ENCODE measurements at regions not wholly inside any gene's neighbourhood (a gene's known extent, or its start where the extent isn't known, plus 50 kb on each side); places are given as distances from the start of the nearest gene placed in this dataset.

DNA sequence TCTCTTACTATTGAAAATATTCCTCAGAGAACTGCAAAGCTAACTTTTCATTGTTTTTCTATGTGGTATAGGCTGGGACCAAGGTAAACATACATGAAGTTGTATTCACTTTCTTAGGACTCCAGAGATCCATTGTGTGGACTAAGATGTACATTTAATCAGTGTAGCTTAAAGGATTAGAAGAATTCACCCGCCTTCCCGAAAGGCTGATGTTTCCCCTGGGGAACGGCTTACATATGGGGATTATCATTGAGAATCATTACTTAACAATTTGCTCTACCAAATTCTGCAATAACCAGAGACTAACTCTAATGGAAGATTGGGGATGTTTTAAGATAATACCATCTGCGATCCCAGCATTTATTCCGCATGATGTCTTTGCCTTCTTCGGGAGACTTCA, 257.1 kb upstream of the KIAA1217 start:
- TF ChIP-seq, protein P1, sequence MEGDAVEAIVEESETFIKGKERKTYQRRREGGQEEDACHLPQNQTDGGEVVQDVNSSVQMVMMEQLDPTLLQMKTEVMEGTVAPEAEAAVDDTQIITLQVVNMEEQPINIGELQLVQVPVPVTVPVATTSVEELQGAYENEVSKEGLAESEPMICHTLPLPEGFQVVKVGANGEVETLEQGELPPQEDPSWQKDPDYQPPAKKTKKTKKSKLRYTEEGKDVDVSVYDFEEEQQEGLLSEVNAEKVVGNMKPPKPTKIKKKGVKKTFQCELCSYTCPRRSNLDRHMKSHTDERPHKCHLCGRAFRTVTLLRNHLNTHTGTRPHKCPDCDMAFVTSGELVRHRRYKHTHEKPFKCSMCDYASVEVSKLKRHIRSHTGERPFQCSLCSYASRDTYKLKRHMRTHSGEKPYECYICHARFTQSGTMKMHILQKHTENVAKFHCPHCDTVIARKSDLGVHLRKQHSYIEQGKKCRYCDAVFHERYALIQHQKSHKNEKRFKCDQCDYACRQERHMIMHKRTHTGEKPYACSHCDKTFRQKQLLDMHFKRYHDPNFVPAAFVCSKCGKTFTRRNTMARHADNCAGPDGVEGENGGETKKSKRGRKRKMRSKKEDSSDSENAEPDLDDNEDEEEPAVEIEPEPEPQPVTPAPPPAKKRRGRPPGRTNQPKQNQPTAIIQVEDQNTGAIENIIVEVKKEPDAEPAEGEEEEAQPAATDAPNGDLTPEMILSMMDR (conservative IDR thresholded peaks at IDR 0.05; ENCODE audit: low read depth, low read length) = no peak
- no peak for DNase-seq (ENCODE audit: low read depth)

GRCh38 chr10:23955456-23956225, 253.3 kb upstream of the KIAA1217 start:
- TF ChIP-seq, protein P1 (conservative IDR thresholded peaks at IDR 0.05; ENCODE audit: low read depth, low read length) = no peak
- no peak overlapping the region for H3K4me3 ChIP-seq (ENCODE audit: low read depth, low read length)

More for the DNA sequence above, 257.1 kb upstream of the KIAA1217 start:
- no peak overlapping the region for H3K4me3 ChIP-seq (ENCODE audit: low read depth, low read length)

GRCh38 chr10:23965123-23965522, 243.8 kb upstream of the KIAA1217 start:
- DNase-seq (ENCODE audit: low read depth) = no peak
- no peak overlapping the region for H3K4me3 ChIP-seq (ENCODE audit: low read depth, low read length)
- TF ChIP-seq, protein P1 (conservative IDR thresholded peaks at IDR 0.05; ENCODE audit: low read depth, low read length) = no peak

More at GRCh38 chr10:23955456-23956225, 253.3 kb upstream of the KIAA1217 start:
- no peak for DNase-seq (ENCODE audit: low read depth)

DNA sequence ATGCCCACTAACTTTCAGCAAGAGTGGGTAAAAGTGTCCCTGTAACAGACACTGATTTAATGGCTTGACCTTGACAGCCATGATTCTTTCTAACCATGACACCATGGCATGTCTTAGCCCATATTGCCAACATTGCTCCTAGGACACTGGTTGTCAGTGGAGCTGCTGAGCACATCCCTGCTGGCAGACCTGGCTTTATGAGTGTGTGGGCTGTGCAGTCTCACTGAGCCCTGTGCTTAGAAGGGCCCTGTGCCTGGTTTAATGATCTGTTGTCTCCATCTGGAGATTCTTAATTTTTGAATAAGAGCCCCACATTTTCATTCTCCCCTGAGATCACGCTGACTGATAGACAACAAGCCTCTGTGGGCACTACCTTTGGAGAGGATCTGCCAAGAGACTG, 243.1 kb upstream of the KIAA1217 start:
- H3K4me3 ChIP-seq (ENCODE audit: low read depth, low read length) = no peak overlapping the region
- DNase-seq (ENCODE audit: low read depth) = no peak
- TF ChIP-seq, protein P1 (conservative IDR thresholded peaks at IDR 0.05; ENCODE audit: low read depth, low read length) = no peak

DNA sequence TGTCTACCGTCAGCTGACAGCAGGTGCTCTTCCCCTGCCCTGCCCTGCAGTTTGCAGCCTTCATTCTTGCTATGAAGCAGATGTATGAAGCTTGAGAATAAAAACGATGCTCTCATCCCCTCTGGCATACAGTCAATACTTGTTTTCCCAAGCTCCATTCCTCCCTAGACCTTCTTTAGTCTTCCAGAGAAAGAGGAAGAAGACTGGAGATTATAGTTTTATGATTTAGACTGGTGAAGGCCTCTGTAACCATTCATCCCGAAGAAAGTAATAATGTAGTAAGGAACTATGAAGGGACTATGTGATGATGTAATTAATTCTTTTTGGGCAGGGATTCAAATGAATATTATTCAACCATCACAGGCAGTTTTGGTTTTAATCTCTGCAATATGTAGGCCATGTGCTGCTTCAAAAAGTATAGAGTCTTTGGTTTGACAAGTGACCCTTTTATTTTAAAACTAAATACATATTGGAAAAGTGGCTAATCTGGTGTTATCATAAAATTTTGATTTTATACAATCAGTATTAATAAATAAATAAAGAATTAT, 242.4 kb upstream of the KIAA1217 start:
- no peak for DNase-seq (ENCODE audit: low read depth)
- TF ChIP-seq, protein P1 (conservative IDR thresholded peaks at IDR 0.05; ENCODE audit: low read depth, low read length) = no peak
- no peak overlapping the region for H3K4me3 ChIP-seq (ENCODE audit: low read depth, low read length)

GRCh38 chr10:23968301-23968700, 240.6 kb upstream of the KIAA1217 start:
- no peak for DNase-seq (ENCODE audit: low read depth)
- TF ChIP-seq, protein P1 (conservative IDR thresholded peaks at IDR 0.05; ENCODE audit: low read depth, low read length) = no peak
- H3K4me3 ChIP-seq (ENCODE audit: low read depth, low read length) = no peak overlapping the region

Measured in choroid plexus epithelial cell (primary cell).